ENCODE measurements at regions not wholly inside any gene's neighbourhood (a gene's known extent, or its start where the extent isn't known, plus 50 kb on each side); places are given as distances from the start of the nearest gene placed in this dataset.

GRCh38 chr11:26244207-26244606 lies 87.7 kb upstream of the ANO3 start:
- DNase-seq (ENCODE audit: low spot score) = no peak

DNA sequence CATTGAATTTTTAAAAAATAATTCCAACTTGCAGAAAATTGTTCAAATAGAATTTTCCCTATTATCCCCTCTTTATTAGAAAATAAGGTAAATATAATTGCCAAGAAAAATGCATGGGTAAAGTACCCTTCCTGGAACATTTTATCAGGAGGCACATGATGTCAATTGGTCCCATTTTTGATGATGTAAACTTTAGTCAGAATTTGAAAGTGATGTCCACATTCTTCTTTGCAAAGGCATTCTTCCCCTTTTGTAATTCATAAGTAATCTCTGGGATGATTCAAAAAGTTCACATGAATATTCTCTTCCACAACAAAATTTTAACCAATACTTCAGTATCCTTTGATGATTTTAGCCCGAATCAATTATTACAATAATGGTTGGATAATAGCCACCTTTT lies 86.9 kb upstream of the ANO3 start:
- DNase-seq (ENCODE audit: low spot score) = no peak

DNA sequence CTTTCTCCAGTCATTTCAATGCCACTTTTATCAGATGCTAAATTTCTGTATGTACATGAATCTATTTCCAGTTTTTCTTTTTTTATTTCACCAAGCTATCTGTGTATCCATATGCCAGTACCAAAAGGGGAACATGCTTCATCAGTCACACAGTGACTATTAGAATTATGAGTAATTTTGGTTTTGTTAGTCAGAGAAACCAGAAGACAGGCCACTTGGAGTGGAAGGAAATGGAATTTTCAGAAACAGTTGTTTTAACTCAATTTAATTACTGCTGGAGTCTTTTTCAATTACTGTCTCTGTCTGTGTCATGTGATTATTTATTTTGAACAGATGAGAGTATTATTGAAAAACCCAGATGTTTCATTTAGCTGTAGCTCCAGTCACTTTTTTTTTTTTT lies 84.6 kb upstream of the ANO3 start:
- no peak for DNase-seq (ENCODE audit: low spot score)

DNA sequence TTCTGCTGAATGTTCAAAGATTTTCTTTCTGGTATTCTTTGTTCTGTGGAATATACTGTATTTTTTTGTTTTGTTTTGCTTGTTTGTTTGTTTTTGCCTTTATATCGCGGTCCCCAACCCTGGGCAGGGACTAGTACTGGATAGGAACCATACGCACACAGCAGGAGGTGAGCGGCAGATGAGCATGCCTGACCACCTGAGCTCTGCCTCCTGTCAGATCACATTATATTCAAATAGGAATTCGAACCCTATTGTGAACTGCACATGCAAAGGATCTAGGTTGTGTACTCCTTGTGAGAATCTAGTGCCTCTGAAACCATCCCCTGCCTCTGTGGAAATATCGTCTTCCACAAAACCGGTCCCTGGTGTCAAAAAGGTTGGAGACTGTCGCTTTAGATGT lies 83.3 kb upstream of the ANO3 start:
- DNase-seq (ENCODE audit: low spot score) = no peak

DNA sequence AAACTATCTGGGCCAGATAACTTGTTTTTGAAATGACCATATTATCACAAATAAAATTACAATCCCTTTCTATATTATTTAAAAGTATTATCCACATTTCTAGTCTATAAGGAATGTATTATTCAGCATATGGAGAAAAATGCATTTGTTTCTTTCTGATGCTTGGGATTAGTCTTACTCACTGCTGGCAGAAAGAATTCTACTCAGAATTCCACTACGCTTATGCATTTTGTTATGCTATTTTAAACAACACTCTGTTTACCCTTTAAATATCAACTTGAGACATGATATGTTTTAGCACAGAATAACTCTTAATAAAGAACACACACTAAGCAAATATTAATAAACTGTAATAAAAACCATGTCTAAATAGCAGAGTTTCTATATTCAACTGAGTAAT lies 77.6 kb upstream of the ANO3 start:
- DNase-seq (ENCODE audit: low spot score) = no peak

GRCh38 chr11:26263769-26264168 lies 68.2 kb upstream of the ANO3 start:
- no peak for DNase-seq (ENCODE audit: low spot score)

GRCh38 chr11:26264266-26264665 lies 67.7 kb upstream of the ANO3 start:
- DNase-seq (ENCODE audit: low spot score) = no peak

- DNase-seq (ENCODE audit: low spot score) = no peak
Measured at GRCh38 chr11:26268980-26269660, 62.8 kb upstream of the ANO3 start.

DNA sequence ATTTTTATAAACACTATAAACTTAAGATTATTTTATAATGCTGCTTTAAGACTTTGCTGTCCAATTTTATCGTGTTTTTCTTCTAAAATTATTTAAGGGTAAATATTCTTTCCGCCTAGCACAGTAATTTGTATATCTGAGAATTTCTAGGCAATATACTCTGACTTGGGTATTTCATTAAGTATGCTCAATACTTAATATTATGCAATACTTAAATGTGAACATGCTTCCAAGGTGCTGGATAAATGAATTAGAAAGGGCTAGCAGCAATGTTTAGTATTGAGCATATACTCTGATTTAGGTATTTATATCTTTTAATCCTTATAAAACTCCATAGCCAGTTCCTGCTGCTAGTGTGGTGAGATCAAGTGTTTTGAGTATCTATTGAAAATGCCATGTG lies 60.3 kb upstream of the ANO3 start:
- DNase-seq (ENCODE audit: low spot score) = no peak

DNA sequence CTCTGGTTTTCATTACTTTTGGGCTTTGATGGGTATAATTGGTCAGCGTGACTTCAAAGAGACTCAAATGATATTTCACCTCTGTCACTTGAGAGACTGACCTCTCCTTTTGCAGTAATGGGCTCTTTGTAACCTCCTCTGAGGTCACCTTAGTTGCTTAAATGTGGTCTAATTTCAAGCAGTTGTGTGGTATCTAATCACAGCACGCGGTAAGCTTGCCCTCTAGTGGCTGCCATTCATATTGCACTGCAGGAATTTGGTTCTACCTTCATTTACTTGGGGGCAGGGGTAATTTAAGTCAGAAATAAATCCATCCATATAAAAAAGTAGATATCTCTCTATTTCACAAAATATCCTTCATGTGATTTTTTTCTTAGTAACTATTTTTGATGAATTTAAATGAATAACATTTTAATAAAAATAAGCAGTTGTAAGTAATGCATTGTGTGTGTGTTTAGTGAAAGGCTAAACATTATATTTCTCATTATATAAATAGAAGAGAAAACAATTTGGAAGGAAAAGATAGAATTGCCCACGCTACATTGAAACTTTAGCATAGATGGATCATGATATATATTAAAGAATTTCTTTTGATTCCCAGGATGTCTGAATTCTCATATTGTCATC lies 55.0 kb upstream of the ANO3 start:
- DNase-seq (ENCODE audit: low spot score) = peak; percentile 20

DNA sequence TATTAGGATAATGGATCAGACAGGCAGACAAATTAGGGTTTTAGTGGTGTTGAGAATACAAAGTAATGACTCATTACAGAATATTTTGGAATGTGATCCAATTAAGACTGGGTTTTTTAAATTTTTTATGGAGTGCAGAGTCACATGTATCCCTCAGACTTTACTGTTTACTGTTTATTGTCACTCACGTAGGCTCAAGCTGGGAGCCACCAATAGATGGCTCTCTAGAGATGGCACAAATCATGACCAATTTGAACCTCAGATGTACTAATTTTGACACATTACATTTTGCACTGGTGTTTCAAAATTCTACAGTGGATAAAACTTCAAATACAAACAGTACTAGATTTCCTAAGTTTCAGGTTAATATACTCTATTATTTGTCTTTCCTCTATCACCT lies 53.6 kb upstream of the ANO3 start:
- DNase-seq (ENCODE audit: low spot score) = no peak
